H7 (cell line): ENCODE measurements at regions not wholly inside any gene's neighbourhood (a gene's known extent, or its start where the extent isn't known, plus 50 kb on each side); places are given as distances from the start of the nearest gene placed in this dataset.

Source experiments
- DNase-seq: peaks from one replicate; pipeline ENCODE4 v3.0.0; 2012
- H3K27me3 ChIP-seq: 2 replicates; pipeline ENCODE4 v1.6.0; 2011; ENCODE audit warnings: mild to moderate bottlenecking, low read length; ENCODE audit not compliant: control insufficient read depth, insufficient read depth
- H3K36me3 ChIP-seq: replicated peaks from 2 replicates; pipeline ENCODE4 v1.5.1; 2011; ENCODE audit warnings: low read length; ENCODE audit not compliant: control insufficient read depth, insufficient read depth
- H3K4me3 ChIP-seq: 2 replicates; pipeline ENCODE4 v1.5.1; 2011; ENCODE audit warnings: low read depth, mild to moderate bottlenecking, control low read depth, low read length, moderate library complexity; ENCODE audit not compliant: insufficient read depth

- Histone ChIP-seq H3K4me3 (no peak overlapping the region), H3K27me3 (no peaks in the 10 kb centered on the region), H3K36me3 (no peaks in the 10 kb centered on the region)
- no peak for DNase-seq
These were observed 342.2 kb upstream of the MKI67 start for GRCh38 chr10:128468462-128468861.

GRCh38 chr10:128469515-128469914 is 343.3 kb upstream of the MKI67 start:
- Histone ChIP-seq H3K36me3 (no peaks in the 10 kb centered on the region), H3K27me3 (no peaks in the 10 kb centered on the region), H3K4me3 (no peak overlapping the region)
- no peak for DNase-seq

- Histone ChIP-seq H3K27me3 (no peaks in the 10 kb centered on the region), H3K4me3 (no peak overlapping the region), H3K36me3 (no peaks in the 10 kb centered on the region)
- DNase-seq, result peak; percentile 56
These were observed 344.2 kb upstream of the MKI67 start for GRCh38 chr10:128470321-128470965.

- no peaks in the 10 kb centered on the region for H3K27me3 ChIP-seq
- no peaks in the 10 kb centered on the region for H3K36me3 ChIP-seq
- H3K4me3 ChIP-seq, result no peak overlapping the region
- no peak for DNase-seq
These were observed 344.9 kb upstream of the MKI67 start for GRCh38 chr10:128471151-128471550.

- Histone ChIP-seq H3K4me3 (no peak overlapping the region), H3K36me3 (no peaks in the 10 kb centered on the region), H3K27me3 (no peaks in the 10 kb centered on the region)
- DNase-seq, result no peak
These were observed 346.0 kb upstream of the MKI67 start for GRCh38 chr10:128472196-128472595.

GRCh38 chr10:128473396-128473795 is 347.2 kb upstream of the MKI67 start:
- H3K36me3 ChIP-seq, result no peaks in the 10 kb centered on the region
- no peaks in the 10 kb centered on the region for H3K27me3 ChIP-seq
- no peak overlapping the region for H3K4me3 ChIP-seq
- DNase-seq, result no peak

- no peak for DNase-seq
- H3K4me3 ChIP-seq, result no peak overlapping the region
- H3K27me3 ChIP-seq, result no peaks in the 10 kb centered on the region
- no peaks in the 10 kb centered on the region for H3K36me3 ChIP-seq
These were observed 347.7 kb upstream of the MKI67 start for GRCh38 chr10:128473911-128474310.

GRCh38 chr10:128474571-128474970 is 348.3 kb upstream of the MKI67 start:
- no peaks in the 10 kb centered on the region for H3K36me3 ChIP-seq
- no peak for DNase-seq
- no peaks in the 10 kb centered on the region for H3K27me3 ChIP-seq
- no peak overlapping the region for H3K4me3 ChIP-seq

GRCh38 chr10:128475686-128476367 is 349.6 kb upstream of the MKI67 start:
- no peak for DNase-seq
- no peaks in the 10 kb centered on the region for H3K36me3 ChIP-seq
- no peaks in the 10 kb centered on the region for H3K27me3 ChIP-seq
- H3K4me3 ChIP-seq, result no peak overlapping the region

GRCh38 chr10:128476368-128476725 is 350.1 kb upstream of the MKI67 start:
- no peaks in the 10 kb centered on the region for H3K27me3 ChIP-seq
- H3K36me3 ChIP-seq, result no peaks in the 10 kb centered on the region
- no peak overlapping the region for H3K4me3 ChIP-seq
- no peak for DNase-seq

GRCh38 chr10:128476845-128477244 is 350.6 kb upstream of the MKI67 start:
- H3K27me3 ChIP-seq, result no peaks in the 10 kb centered on the region

GRCh38 chr10:128480601-128481000 is 354.4 kb upstream of the MKI67 start:
- H3K36me3 ChIP-seq, result no peaks in the 10 kb centered on the region
- no peak for DNase-seq
- H3K27me3 ChIP-seq, result no peaks in the 10 kb centered on the region
- H3K4me3 ChIP-seq, result no peak overlapping the region

More at GRCh38 chr10:128476845-128477244, 350.6 kb upstream of the MKI67 start:
- no peak for DNase-seq
- Histone ChIP-seq H3K4me3 (no peak overlapping the region), H3K36me3 (no peaks in the 10 kb centered on the region)

- DNase-seq, result no peak
- no peaks in the 10 kb centered on the region for H3K36me3 ChIP-seq
- H3K27me3 ChIP-seq, result no peaks in the 10 kb centered on the region
- no peak overlapping the region for H3K4me3 ChIP-seq
These were observed 355.1 kb upstream of the MKI67 start for GRCh38 chr10:128481152-128481840.

GRCh38 chr10:128482052-128482451 is 355.8 kb upstream of the MKI67 start:
- no peak for DNase-seq
- Histone ChIP-seq H3K27me3 (no peaks in the 10 kb centered on the region), H3K4me3 (no peak overlapping the region), H3K36me3 (no peaks in the 10 kb centered on the region)

- Histone ChIP-seq H3K36me3 (no peaks in the 10 kb centered on the region), H3K4me3 (no peak overlapping the region), H3K27me3 (no peaks in the 10 kb centered on the region)
- no peak for DNase-seq
These were observed 357.0 kb upstream of the MKI67 start for GRCh38 chr10:128483216-128483615.
